WI38 (cell line): ENCODE measurements at regions not wholly inside any gene's neighbourhood (a gene's known extent, or its start where the extent isn't known, plus 50 kb on each side); places are given as distances from the start of the nearest gene placed in this dataset.

ENCODE experiments used
- H3K4me3 ChIP-seq: 2 replicates; pipeline ENCODE4 v1.5.1; 2011; ENCODE audit warnings: low read depth, mild to moderate bottlenecking, control low read depth, low read length
- CTCF ChIP-seq: IDR thresholded peaks from 2 replicates; pipeline ENCODE4 v1.5.1; 2012; ENCODE audit warnings: low read depth, mild to moderate bottlenecking, control low read depth, low read length

DNA sequence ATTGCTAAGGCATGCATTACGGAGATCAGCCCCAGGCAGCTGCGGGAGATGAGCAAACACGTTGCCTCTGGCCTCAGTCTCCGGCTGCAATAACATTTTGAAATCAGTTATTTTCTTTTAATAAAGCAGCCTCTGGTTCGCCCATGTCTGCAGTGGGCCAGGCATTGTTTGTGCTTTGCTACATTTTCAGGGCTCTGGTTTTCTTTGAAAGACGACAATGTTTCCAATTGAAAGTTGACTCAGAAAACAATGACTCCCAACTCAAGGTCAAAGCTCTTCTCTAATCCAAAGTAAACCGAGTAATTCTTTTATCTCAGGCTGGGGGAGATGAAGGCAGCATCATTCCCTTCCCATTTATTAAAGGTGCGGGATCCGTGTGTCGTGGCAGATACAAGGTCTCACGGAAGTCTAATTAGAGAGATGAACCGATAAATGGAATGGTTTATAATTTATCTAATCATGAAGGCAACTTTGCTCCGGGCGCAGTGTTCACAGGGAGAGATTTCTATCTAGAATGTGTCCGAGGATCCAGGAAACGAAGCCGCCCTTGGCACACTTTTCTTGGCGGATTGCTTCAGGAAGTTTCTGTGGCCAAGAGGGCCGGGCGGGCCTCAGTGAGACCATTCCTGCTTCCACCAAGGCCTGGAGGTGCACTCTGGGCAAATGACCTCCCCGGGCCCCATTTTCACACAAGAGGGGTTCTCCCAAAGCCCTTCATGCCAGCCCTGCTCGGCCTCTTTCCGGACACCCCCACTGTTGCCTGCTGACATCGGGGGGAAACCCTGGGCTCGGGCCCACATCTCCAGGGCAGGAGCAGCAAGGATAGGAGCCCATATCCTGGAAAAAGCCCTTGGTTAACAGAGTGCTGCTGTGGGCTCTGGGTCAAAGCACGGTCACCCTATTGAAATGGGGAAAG, 811.4 kb downstream of the BRD1 start:
- no peak for TF ChIP-seq CTCF
- H3K4me3 ChIP-seq = no peak overlapping the region

DNA sequence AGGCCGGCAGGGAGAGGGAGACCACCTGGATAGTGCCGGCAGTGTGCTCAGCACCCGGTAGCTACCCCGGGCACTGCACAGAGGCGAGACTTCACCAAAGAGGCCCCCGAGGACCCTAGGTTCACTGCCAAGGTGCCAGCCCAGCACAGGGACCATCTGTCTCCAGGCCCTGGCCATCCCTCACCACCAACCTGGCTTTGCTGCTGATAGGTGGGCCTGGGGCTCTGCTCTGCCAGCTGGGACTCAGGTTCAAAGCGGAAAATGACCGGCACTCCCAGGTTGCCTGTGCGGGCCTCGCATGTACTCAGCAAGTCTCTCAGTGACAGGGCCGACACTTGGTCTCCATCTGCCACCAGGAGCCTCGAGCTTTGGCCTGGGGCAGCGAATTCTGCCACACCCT, 812.2 kb downstream of the BRD1 start:
- H3K4me3 ChIP-seq = no peak overlapping the region
- TF ChIP-seq CTCF = no peak

- no peak overlapping the region for H3K4me3 ChIP-seq
- TF ChIP-seq CTCF = no peak
These were observed 813.2 kb downstream of the BRD1 start for GRCh38 chr22:49014227-49015201.

- H3K4me3 ChIP-seq = no peak overlapping the region
- no peak for TF ChIP-seq CTCF
These were observed 814.0 kb downstream of the BRD1 start for GRCh38 chr22:49013707-49014106.

- H3K4me3 ChIP-seq = no peak overlapping the region
- no peak for TF ChIP-seq CTCF
These were observed 814.8 kb downstream of the BRD1 start for GRCh38 chr22:49012712-49013395.

DNA sequence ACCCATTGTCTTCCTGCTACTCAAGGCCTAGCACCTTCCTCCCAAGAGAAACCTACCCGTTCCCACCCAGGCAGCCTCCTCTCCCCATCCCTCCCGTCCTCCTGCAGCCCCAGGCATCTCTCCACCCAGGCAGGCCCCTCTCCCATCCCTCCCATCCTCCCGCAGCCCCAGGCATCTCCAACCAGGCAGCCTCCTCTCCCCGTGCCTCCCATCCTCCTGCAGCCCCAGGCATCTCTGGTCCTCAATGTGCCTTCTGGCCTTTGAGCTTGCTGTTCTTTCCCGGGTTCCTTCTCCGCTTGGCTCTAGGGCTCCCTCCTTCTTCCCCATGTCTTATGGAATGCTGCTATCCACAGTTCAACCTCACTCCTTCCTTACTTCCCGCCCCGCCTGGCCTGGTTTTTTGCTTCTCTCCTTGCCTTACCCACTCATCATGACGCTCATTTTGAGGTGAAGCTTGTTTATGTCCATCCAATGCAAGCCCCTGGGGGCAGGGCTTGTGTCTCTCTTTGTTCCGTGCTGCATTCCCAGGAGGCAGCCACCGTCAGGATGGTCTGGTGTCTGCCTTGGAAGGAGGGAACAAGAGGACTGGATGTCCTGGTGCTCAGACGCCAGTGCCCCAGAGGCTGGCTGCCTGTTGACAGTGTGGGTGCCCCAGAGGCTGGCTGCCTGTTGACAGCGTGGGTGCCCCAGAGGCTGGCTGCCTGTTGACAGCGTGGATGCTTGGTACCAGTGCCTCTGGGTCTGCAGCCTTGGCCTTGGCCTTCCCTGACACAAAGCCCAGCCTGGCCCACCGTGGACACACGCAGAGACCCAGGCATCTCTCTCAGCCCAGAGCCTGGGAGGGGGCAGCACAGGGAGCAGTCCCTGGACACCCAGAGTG, 815.7 kb downstream of the BRD1 start:
- no peak overlapping the region for H3K4me3 ChIP-seq
- no peak for TF ChIP-seq CTCF
